IMR-90 (cell line): ENCODE measurements at regions not wholly inside any gene's neighbourhood (a gene's known extent, or its start where the extent isn't known, plus 50 kb on each side); places are given as distances from the start of the nearest gene placed in this dataset.

Experiments
- CHD1 ChIP-seq: IDR thresholded peaks from 2 replicates; pipeline ENCODE4 v1.6.1; 2012; ENCODE audit warnings: low read depth, low read length, improper control_type of control experiment
- POLR2A ChIP-seq: IDR thresholded peaks from 2 replicates; pipeline ENCODE4 v1.6.1; 2012; ENCODE audit warnings: mild to moderate bottlenecking, low read depth, low read length
- RFX5 ChIP-seq: IDR thresholded peaks from 2 replicates; pipeline ENCODE4 v1.8.0; 2012; ENCODE audit warnings: low read depth, mild to moderate bottlenecking, low read length, moderate library complexity
- SMC3 ChIP-seq: fragments of 150-350 bp; IDR thresholded peaks from 2 replicates; pipeline ENCODE4 v1.6.1; 2016; ENCODE audit warnings: low read depth, mild to moderate bottlenecking, antibody characterized with exemption, low read length, moderate library complexity
- TF ChIP-seq, protein P1 (sequence below): conservative IDR thresholded peaks from 2 replicates; pipeline ENCODE4 v1.5.1; 2012; ENCODE audit warnings: mild to moderate bottlenecking, low read depth, low read length, improper control_type of control experiment

DNA sequence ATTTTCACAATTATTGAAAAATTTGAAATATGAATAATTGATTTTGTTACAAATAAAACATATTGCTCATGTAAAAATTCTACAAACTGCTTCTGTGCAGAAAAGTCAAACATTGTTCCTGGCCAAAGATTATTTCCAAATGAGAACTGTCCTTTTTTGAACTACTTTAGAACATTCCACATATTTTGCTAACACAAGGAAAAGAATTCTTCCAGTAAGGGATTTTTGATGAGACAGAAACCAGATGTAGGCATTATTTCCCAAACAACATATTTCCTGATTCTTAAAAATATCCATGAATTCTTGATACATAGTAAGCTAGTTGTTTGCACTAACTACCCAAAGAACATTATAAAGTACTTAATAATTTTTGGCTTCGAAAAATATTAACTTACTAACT is 715.2 kb downstream of the CCDC85A start:
- TF ChIP-seq POLR2A = no peak
- TF ChIP-seq, protein P1, sequence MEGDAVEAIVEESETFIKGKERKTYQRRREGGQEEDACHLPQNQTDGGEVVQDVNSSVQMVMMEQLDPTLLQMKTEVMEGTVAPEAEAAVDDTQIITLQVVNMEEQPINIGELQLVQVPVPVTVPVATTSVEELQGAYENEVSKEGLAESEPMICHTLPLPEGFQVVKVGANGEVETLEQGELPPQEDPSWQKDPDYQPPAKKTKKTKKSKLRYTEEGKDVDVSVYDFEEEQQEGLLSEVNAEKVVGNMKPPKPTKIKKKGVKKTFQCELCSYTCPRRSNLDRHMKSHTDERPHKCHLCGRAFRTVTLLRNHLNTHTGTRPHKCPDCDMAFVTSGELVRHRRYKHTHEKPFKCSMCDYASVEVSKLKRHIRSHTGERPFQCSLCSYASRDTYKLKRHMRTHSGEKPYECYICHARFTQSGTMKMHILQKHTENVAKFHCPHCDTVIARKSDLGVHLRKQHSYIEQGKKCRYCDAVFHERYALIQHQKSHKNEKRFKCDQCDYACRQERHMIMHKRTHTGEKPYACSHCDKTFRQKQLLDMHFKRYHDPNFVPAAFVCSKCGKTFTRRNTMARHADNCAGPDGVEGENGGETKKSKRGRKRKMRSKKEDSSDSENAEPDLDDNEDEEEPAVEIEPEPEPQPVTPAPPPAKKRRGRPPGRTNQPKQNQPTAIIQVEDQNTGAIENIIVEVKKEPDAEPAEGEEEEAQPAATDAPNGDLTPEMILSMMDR = no peak
- TF ChIP-seq RFX5 = no peak
- no peak for TF ChIP-seq CHD1
- no peak for TF ChIP-seq SMC3
